Colon (tissue), 2 donors: ENCODE measurements at regions not wholly inside any gene's neighbourhood (a gene's known extent, or its start where the extent isn't known, plus 50 kb on each side); places are given as distances from the start of the nearest gene placed in this dataset.
"Not testable (repeated sequence)": the region's sequence is repeated elsewhere in the genome, so short reads cannot be mapped to it uniquely, and the experiment has no call there.

Experiments used
- FAIRE-seq: peaks from 2 replicates; lab custom pipeline; 2012; peaks lifted over from hg19 to GRCh38; lab: Jason Lieb, UNC
- donor health status: control.
- donor health status: control.

DNA sequence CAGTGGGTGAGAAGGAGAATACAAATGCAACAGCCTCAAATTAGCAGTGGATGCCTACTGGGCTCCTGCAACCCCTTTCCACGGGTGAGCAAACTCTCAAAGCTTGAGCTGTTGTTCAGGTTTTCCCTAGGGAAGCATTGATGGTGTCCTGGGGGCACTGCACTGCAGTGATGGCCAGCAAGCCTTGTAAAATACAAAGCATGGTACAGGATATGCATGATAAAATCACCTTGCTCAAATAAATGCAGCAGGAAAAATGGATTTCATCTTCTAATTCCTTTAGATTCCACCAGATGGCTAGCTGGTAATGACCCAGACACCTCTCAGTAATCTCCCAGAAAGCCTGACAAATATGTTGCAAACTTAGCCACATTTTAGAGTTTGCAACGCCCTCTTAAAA lies 698.2 kb downstream of the TRIB2 start:
- no peak for FAIRE-seq

DNA sequence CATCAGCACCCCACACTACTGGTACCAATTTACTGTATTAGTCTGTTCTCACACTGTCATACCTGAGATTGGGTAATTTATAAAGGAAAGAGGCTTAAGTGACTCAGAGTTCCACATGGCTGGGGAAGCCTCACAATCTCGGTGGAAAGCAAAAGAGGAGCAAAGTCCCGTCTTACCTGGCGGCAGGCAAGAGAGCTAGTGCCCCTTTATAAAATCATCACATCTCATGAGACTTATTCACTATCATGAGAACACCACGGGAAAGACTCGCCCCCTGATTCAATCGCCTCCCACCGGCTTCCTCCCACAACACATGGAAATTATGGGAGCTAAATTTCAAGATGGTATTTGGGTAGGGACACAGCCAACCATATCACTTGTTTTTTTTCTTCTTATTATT lies 717.2 kb downstream of the TRIB2 start:
- no peak for FAIRE-seq

DNA sequence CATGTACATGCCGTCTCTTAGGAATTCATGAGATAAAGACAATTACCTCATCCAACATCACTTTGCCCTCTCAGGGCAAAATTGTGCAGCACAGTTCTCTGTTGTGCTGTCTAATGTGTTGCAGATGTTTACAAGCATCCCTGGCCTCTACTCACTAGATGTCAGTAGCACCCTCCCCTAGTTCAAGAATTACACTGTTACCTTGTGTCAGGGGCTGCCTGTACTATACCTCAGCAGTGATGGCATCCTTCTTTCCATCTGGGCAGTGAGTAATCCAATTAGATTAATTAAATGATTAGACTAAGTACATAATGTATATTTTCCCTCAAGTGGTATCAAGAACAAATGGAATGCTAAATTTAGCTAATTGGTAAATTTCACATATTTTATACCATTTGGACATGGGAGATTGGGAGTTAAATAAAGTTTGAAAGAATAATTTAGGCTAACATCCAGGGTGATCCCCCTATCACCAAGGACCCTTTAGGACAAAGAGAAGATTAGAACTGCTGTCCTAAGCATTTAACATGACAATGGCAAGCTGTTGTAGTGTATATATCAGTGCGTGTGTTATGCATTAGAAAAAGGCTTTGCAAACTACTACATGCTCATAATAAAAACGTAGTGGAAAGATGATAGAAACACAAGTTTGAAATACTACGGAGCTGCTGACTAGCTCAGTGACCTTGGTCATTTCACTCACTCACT lies 727.0 kb downstream of the TRIB2 start:
- not testable (repeated sequence) for FAIRE-seq

- no peak for FAIRE-seq
Observed at GRCh38 chr2:13462464-13462863, 745.7 kb downstream of the TRIB2 start.

DNA sequence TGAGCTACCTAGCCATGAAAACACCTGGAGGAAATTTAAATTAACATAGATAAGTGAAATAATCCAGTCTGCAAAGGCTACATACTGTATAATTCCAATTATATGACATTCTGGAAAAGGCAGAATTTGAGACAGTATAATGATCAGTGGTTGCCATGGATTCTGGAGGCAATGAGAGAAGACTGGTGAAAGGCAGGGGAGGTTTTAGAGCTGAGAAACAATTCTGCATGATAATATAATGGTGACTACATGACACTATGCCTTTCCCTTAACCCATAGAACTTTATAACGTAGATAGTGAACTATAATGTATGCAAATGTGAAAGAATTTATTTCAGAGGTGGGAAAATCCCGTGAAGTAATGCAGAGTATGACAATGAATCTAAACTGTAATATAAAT lies 749.3 kb downstream of the TRIB2 start:
- no peak for FAIRE-seq

DNA sequence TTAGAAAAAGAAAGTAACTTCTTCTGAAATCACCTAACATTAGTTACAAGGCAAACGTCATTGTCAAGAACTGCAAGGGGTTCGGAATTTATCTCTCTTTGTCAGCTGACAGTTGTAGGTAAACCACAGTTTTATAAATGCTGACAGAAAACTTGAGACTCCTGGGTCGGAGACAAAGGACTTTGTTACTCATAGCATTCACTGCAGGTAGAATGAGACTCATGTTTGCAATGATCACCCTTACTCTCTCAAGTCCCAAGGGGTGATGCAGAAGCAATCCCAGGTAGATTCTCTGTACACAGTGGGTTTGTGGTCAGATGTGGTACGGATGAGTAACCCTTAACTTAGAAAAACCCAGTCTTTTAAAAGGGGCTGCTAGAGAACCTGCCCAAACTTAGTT lies 757.8 kb downstream of the TRIB2 start:
- FAIRE-seq = no peak

DNA sequence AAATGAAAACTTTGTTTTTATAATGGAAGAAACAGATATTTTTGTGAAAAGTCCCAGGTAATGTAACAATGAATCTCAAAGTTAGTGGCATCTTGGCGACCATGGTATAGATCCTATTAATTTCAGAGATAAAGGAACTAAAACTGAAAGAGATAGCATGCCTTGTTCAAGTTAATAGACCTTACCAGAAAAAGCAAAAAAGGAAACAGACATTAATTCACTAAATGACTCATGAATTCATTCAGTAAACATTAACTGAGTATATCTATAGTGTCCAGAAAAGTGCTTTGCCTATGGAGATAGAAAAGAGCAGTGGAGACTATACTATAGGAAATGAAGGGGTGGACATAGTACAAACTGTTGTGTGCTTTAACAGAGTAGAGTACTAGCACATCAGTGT lies 763.3 kb downstream of the TRIB2 start:
- no peak for FAIRE-seq

- FAIRE-seq = no peak
Observed at GRCh38 chr2:13481201-13481600, 764.5 kb downstream of the TRIB2 start.

DNA sequence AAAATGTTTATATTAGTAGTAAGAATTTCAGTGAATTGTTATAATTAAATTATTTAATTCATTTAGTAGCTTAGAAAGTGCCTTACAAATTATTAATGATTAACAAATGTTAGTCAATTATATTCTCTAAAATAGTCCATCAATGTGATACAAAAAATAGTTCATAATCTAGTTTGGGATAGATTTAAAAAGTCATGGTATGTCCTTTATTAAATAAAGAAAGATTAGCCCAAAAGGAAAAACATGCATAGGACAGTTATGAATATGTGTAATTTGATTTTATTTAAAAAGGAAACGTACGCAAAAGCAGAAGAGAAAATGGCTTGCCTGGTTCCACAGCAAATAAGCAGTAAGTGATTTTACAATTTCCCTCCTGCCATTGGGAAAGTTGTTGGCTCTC lies 768.5 kb downstream of the TRIB2 start:
- no peak for FAIRE-seq

GRCh38 chr2:13488965-13489364 lies 772.2 kb downstream of the TRIB2 start:
- FAIRE-seq = no peak

DNA sequence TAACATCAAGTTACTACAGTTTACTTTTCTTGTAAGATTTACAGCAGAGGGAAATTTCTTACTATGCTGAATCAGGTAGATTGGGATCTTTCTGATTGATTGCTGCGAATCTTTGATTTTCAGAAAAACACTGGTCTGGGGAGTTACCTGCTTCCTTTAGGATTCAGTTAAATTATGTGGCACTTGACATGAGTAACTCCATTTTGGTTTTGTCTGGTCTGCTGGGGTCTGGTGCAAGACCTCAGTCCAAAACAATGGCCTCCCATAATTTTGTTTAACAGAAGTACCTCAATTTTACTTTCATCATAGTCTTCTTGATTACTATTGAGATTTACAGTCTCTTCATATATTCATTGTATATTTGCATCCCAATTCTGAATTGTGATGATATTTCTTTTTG lies 775.5 kb downstream of the TRIB2 start:
- FAIRE-seq = no peak

DNA sequence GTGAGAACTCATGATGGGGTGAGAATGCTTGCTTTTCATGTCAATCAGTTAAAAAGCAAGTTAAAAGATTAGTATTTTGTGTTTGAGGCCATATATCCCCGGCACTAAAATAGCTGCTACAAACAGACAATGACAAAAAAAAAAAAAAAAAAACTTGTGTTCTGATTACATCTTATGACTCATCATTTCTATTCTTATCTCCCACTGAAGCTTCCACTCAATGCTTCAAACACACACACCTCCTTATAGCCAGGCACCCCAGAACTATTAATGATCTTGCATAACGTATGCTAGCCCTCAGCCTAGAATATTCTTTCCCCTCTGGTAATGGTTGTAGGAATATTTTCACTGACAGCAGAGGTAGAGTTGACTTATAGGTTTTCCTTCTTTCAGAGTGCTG lies 778.3 kb downstream of the TRIB2 start:
- FAIRE-seq = no peak

DNA sequence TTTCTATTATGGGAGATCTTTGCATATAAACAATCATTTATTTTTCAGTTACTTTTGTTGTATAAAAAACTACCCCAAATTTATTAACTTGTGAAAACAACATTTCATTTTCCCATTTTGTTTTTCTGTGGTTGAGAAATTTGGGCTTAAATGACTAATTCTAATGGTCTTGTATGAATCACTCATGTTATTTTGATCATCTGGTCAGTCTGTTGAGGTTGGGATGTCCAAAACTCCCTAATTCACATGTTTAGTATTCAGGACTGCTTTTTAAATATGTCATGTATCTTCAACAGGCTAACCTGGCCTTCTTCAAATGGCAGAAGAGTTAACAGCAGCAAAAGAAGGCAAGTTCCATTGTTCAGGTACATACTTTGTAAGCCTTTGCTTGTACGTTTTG lies 788.1 kb downstream of the TRIB2 start:
- no peak for FAIRE-seq

GRCh38 chr2:13508671-13509070 lies 791.9 kb downstream of the TRIB2 start:
- FAIRE-seq = no peak

DNA sequence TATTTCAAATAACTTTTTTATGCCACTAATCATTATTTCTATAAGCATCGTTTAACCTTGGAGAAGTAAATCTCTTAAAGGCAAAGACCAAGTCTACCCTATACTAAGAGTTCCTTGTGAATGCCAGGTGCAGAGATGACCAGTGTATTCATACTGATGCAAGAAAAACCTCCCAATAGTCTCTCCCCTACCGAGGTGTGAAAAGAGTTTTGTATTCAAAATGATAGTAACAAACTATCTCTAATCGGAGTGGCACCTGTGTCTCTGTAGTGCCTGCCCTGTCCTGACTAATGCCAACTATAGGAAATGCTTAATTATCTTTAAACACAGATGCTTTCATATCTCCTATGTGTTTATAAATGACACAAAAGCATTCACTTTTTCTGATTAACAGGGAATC lies 798.5 kb downstream of the TRIB2 start:
- no peak for FAIRE-seq

DNA sequence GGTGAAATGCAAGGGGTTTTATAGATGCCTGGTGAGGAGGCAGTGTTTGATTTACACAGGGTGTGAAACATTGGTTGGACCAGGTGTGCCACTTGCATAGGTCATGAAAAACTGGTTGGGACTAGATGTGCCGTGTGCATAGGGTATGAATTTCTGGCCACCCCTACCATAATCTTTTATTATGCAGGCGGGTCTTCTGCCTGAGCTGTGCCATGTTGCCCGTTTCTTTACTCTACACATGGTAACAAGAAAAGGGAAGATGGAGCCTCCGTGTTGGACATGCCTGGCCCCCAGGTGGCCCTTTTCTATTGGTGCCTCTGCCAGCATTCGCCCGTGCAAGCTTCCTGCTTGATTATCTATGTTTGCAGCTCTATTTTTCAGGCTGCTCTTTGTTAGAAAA lies 805.4 kb downstream of the TRIB2 start:
- FAIRE-seq = no peak

DNA sequence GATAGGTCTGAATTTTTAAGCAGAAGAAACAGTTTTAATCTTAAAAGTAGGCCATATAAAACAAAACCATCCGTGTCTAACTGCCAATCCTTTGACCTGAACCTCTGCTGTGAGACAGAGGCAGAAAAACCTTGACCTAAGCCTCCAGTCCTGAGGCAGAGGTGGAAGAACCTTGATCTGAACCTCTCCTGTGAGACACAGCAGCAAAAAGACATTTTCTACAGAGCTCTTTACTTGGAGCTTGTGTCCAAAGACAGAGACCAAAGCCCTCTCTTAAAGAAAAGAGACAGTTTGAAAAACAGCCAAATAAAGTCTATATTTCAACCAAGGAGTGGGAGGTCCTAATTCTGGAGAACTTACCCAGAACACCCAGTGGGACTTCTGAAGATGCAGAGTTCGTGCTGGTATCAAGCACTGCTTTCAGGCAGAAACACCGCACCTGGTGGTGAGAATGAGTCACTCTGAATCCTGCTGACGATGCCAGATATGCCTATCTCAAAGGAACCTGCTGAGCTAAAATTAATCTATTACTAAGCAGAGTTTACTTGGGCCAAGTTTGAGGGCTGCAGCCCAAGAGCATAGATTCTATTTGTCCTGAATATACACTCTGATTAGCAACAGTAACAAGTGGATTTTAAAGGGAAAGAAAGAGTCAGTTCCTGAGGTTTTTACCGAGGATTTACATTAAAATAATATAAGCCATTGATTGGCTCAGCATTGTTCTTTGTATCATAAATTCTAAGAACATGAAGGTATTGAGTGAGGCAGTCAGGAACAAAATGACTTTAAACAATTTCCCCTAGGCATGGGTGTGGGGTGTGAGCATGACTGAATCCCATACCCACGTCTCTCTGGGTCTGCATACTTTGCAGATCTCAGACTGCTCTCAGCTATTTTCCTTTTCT lies 806.4 kb downstream of the TRIB2 start:
- no peak for FAIRE-seq

DNA sequence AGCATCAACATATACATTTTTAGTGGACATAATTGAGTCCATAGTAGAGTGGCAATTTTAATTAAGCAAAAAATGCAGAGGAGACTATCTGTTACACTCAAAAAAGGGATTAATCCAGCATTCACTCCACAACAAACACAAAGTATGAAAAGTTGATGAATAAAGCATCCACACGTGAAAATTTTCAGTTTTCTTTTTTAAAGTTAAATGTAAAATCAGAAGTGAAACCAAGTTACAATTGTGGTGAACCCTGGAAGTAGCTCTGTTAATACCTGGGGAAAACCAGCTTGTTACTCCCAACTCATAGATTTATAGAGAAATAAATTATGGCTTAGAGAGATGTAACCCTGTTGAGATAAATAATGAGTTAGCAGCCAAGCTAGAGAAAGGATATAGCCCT lies 807.8 kb downstream of the TRIB2 start:
- FAIRE-seq = no peak

GRCh38 chr2:13531735-13532410 lies 815.1 kb downstream of the TRIB2 start:
- FAIRE-seq = not testable (repeated sequence)

DNA sequence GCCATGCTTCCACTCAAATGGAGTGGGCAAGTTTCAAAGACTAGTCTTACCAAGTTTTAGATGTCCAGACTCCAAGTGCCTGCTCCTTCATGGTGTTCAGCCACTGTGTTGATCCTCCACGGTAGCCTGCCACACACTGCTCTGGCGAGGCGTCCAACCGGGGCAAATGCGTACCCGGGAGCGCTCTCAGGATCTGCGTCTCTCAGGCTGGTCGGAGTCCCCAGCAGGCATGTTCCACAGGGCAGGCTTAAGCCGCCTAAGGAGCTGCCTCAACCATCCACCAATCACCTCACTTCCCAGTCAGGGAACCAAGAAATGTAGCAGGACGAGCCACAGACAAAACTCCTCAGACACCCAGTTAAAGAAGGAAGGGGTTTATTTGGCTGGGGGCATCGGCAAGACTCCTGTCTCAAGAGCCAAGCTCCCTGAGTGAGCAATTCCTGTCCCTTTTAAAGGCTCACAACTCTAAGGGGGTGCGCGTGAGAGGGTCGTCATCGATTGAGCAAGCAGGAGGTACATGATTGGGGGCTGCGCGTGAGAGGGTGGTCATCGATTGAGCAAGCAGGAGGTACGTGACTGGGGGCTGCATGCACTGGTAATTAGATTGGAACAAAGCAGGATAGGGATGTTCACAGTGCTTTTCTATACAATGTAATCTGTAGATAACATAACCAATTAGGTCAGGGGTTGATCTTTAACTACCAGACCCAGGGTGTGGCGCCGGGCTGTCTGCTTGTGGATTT lies 816.2 kb downstream of the TRIB2 start:
- not testable (repeated sequence) for FAIRE-seq

GRCh38 chr2:13533524-13533922 lies 816.8 kb downstream of the TRIB2 start:
- FAIRE-seq = no peak

GRCh38 chr2:13536941-13537340 lies 820.2 kb downstream of the TRIB2 start:
- no peak for FAIRE-seq
